ENCODE measurements at regions not wholly inside any gene's neighbourhood (a gene's known extent, or its start where the extent isn't known, plus 50 kb on each side); places are given as distances from the start of the nearest gene placed in this dataset.

DNA sequence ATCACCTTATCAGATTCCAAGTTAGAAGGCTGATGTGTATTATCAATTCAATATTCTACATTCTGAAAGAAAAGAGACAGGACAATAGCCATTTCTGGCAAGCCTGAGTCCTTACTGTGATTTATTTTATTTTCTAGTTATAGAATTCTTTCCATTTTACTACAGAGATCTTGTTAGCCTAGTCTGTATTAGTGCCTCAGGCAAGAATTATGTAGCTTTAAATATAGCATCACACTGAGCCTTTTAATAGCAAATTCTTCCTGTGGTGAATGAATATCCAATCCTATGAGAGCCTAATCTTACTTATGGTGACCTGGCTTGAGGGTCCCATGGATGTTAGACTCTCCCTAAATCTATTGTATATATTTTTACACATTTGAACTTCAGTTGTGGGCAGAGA lies 732.8 kb upstream of the CITED2 start:
- no peak for DNase-seq

DNA sequence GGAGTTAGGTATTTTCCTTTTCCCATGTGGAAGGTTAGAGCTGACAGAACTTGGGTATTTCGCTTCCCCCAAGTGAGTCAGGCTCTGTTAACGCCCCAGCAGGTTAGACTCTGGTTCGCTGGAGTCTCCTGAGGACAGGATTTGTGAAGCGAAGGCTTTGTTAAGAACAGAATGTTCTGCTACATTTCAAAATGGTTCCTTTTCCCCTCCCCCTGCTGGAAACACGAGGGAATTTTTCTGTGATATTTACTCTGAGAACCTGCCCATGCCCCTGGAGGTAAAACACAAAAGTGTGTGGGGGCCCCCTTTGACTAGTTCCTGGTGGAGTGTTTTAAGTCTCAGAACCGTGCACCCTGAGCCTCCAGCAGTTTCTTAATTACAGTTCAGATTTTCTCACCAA lies 731.4 kb upstream of the CITED2 start:
- DNase-seq, result no peak

DNA sequence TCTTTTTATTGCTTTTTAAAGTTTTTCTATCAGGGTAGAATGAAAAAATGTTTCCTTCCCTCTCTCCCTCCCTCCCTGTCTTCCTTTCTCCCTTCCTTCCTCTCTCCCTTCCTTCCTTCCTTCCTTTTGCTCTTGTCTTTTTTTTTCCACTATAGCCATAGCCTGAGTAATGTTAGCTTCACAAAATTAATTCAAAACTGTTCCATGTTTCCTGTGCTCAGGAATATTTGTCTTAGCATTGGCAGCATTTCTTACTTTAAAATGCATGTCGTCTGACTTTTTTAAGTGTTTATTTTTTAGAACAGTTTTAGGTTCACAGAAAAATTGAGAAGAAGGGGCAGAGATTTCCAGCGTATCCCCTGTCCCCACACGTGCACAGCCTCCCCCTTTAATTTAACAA lies 730.8 kb upstream of the CITED2 start:
- DNase-seq, result no peak

DNA sequence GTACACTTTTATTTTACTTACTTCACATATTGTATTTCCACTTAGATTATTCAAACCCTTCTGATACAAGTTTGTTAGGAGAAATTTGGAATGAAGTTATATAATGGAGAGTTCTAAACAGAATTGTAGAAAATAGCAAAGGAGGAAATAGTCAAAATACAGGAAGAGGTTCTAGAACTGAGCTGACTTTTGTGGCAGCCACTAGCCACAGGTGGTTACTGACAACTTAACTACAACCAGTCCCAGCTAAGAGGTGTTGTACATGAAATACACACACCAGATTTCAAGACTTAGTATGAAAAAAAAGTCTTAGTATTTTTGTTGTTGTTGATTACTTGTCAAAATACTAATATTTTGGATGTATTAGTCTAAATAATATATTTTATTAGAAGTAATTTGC lies 727.4 kb upstream of the CITED2 start:
- no peak for DNase-seq

DNA sequence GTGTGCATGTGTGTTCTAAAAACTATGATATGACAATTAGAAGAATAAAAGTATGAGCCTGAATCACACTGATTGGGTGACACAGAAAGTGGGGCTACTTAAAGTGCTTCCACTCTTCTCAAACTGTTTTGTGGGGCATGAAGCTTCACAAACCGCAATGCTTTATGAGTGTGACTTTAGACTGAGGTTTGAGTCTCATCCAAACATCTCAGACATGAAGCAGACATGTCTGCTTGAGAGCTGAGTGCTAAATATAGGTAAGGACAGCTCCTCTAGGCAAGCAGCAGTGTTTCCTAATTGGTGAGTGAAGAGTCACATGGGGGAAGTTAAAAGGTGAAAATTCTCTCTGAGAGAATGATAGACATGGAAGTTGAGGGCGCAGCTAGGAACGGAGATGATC lies 726.9 kb upstream of the CITED2 start:
- DNase-seq, result no peak

DNA sequence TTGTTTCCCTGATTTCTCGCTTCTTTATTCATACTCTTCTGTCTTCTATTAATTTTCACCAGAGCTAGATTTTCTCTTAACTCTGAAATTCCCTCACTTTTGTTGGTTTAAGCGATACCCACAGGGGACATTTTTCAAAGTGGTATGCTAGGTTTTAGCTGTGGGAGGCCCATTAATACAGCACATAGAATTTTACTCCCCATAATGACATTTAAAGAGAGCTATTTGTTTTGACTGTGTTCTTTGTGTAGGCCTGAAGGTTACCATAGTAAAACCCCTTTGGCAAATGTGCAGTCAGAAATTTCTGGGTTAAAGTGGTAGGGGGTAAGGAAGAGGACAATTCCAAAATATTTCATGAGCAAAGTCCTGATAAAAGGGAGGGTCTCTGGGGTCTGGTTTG lies 721.1 kb upstream of the CITED2 start:
- DNase-seq, result no peak

DNA sequence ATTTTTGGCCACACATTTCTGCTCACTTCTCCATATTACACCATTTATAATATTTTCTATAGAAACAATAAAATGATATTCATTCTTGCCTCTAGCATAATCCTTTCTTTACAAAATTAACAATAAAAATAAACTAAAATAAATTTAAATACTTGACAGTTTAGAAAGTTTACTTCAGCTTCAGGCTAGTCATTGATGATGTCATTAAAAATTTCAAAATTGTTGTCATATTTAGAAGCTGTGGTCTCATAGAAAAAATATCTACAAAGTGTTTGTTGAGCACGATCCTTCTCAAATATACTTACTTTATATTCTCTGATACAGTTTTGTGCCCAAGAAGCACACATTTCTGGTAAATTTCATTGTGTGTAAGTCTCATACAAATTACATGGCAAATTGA lies 717.4 kb upstream of the CITED2 start:
- DNase-seq, result no peak

DNA sequence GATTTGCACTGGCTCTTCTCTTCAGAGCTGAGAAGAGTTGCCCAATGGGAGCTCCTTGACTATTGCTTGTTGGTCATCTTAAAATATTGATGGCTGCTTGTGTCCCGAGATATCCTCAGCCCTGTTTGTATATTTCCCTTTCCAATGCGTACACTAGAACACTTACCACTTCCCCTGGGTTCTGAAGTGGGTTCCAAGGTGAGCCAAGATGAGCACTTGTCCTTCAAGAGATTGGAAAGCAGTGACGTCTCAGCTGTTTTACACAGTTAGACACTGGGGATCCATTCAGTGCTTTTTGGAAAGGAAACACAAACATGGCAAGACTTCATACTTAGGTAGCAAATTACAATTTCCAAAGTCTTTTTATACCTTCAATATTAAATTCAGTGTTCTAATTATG lies 716.4 kb upstream of the CITED2 start:
- no peak for DNase-seq

DNA sequence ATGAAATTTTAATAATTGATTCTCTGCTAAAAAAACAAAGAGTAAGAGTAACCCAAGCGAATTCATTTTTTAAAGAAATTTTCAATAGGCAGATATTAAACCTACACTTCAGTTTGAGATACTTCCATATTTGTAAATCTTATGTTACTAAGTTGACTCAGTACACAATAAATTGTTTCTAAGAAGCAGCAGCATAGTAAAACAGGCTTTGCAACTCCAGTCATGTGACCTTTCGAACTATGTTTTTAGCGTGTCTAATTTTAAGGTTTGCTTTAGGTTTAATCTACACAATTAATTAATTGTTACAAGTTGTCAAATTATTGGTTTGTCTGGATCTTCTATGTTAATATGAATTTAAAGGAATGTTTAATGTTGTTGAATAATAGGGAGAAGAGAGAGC lies 708.9 kb upstream of the CITED2 start:
- no peak for DNase-seq

DNA sequence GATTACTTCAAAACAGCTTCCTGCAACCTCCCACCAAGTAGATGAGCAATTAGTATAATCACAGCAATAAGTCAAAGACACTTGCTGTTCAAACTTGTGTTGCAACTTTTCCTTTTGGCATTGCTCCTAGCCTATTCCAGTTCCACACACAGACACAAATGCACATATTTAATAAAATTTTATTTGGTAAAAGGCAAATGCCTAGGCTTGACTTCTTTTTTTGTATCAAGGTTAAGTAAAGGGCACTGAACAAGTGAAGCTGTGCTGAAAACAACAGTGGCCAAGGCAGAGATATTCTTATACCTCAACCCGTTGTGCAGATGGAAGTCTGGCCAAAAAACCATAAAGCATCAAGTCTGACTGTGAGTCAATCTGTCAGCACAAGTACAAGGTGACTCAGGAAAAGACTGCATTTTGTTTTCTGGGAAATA lies 708.4 kb upstream of the CITED2 start:
- no peak for DNase-seq

DNA sequence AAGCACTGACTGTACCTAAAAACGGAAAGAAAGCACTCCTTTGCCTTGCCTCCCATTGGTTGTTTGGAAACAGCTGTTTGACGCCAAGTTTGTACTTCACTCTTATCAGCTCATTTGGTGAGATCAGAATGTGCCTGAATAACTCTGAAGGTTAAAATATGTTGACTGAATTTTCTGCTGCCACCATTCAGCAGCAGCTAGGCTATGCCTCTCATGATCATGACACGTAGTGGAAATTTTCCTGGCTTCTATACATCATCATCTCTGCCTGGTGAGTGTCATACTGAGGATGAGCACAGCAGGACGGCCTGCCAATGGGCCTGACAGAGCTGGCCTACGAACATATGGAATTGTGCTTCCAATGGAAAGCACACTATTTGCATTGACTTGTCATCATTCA lies 704.9 kb upstream of the CITED2 start:
- DNase-seq, result no peak

DNA sequence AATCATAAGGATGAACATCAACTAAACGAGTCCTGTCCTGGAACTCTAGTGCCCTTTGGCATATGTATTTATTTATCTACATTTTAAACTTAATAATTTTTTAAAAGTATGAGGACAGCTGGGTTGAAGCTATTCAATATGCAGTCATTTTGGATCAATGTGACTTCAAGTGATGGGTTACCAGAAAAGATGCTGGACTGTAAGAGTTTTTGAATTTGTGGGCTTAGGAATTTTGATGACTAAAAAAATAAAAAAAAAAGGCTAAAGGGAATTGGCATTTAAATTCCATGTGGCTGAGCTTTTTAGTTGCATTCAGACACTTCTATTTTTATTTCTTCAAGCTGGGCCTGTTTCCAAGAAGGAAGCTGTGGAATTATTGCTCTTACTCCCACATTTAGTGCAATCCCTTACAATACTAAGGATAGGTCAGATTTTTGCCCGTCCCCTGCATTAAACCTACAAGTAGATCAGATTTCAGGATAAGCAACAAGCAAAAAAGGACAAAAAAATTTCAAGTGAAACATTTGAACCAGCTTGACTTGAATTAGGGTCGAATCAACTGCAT lies 704.2 kb upstream of the CITED2 start:
- no peak for DNase-seq

DNA sequence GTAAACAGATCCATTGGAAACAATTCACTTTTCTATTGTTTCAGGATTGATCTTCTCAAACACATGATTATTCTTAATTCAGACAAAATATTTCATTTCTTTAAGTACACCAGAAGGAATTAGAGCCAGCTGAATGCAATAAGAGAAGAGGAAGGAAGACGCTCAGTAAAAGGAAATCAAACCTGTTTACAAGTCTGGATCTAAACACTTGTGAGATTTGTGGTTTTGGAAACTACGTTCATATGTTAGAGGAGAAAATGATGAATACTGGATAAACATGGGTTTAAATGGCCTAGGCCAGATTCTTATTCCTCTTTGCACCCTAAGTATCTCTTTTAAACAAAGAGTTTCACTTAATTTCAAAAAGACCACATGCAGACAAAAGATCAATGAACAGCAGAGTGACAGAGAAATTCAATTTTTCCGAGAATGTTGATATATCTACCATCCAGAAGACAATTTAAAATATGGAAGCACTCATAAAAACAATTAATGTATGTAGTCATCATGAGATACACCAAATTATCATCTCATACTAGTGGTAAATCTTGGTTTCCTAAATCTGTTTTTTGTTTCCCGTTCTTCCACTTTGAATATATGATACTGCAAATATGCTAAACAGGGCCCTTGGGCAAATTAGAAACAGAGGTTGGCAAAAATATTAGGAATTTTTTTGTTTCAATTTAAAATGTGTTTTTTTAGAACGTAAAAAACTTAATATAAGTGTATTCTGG lies 703.5 kb upstream of the CITED2 start:
- no peak for DNase-seq

DNA sequence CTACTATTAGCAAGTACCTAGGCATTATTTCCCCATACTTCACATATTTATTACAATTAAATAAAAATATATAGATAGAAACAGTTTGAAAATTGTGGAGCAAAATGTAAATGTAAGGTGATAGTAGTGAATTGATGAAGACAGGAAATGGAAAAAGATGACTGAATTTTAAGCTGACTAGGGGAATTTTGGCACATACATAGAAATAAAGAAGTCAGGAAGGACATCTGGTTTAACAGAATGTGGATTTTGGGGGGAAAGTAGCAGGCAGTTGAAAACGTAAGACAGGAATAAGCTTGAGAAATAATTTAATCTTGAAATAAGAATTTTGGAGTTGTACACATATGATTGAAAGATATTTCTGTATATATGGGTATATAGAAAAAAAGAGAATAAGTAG lies 701.7 kb upstream of the CITED2 start:
- no peak for DNase-seq

DNA sequence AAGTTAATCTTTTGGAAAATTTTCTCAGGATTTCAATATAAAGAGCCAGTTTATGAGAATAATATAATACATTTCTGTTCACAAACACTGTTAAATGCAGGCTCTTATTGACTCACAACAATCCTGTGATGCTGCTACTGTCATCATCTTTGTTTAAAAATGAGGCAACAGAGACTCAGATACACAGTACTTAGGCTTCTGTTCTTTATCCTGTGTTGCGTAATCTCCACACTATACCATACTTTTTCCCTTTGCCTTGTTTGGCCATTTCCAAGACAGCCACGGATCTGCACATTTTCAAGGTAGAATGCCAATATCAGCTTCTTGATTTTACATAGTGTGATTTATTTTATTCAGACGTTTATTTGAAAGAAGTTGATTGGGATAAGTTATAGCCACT lies 699.0 kb upstream of the CITED2 start:
- no peak for DNase-seq

DNA sequence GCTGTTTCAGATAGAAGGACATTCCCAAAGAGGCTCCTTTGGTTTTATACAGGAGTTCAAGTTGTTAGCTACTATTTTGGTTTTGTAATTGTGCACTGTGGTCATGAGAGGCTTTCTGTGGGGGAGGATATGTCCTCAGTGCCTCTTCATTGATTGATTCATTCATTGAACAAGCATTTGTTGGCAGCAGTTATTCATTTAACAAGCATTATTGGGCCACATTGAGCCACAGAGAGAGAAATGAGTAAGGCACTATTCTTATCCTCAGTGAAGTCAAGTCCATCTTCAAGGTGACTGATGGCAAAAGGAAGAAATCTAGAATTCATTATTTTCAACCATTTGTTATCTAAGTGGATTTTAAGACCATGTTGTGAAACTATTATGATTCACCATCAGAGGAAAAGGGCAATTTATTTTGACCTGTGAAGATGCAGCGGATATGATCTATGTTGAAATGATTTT lies 697.2 kb upstream of the CITED2 start:
- no peak for DNase-seq

DNA sequence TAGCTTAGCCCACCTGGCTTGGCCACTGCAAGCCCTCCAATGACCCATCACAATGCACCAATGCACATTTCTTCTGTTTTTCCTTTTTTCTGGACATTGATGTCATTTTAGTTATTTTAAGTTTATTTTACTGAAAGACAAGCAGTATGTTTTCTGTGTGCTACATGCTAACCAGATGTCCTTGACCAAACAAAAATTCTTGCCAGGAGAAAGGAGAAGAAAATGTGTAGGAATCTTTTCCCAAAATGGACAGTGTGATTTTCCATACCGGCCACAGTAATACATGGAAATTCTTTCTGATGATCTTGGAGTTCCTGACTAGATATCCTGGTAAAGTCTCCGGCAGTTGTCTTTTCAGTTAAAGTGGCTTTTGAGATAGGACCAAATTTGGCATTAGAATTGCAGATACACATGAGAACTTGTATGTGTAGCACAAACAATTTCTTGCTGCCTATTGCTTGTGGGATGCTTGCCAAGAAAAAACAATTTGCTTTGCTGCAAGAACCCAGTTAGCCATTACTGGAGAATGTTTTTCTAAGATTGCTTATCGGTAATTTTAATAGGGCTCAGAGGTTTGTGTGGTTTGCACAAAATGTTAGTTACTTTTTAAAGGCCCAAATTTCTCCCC lies 696.5 kb upstream of the CITED2 start:
- no peak for DNase-seq

DNA sequence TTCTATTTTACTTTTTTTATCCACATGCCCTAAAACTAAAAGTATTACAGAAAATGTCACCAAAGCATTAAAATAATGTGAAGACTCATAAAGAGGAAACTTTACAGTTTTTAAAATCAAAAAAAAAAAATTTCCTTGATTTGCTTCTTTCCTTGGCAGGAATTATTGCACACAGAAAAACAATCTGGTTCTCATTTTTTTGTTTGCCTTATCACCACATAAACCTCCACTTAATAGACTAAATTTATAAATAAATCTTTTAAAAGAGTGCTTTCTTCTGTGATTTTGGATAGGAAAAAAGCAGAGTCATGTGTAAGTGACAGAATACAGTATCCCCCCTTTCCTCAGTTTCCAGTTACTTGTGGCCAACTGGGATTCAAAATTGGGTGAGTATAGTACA lies 695.1 kb upstream of the CITED2 start:
- DNase-seq, result no peak

DNA sequence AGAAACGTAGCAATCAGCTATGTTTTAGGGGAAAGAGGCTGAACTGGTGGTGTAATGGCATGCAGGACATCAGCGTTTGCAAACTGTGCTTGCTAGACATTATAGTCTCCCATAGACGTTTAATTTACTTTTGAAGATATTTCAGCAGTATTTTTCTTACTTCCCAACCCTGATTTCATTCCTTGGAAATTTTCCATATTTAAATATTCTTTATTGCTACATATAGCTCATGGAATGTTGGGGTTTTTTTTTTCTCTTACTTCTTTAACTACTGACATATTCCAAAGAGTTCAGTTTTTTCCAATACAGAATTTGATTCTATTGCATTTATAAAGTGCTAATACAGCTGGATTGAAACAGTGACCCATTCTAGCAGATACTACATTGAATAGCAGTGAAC lies 694.4 kb upstream of the CITED2 start:
- no peak for DNase-seq

DNA sequence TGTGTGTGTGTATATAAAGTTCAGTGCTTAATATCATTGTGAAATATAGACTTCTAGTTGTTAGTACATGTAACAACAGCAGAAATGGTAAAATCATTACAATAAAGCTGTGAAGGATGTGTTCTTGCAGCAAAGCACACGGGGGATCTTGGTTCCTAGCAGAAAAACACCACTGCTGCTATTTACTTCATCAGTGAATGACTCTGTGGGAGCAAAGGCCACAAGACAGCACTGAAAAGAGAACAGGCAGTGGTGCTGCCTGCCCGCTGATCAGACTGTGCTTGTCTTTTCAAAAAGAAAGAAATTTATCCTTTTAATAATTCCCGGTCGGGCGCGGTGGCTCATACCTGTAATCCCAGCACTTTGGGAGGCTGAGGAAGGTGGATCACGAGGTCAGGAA lies 689.9 kb upstream of the CITED2 start:
- no peak for DNase-seq

DNA sequence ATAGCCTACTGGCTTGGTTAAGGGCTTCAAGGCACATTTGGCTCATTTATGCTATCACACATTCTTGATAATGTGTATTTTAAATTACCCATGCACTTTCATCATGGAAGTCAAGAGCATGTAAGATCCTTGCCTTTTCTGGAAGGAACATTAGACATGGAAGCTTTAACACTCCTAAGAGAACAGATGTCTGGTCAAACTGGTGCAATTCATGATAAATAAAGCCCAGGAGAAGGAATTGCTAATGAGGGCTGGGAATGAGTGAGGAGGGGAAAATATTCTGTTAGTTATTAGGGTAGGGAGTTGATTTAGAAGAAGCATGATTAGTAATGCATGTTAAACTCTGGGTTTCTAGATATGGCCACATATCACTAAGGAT lies 688.6 kb upstream of the CITED2 start:
- DNase-seq, result no peak

DNA sequence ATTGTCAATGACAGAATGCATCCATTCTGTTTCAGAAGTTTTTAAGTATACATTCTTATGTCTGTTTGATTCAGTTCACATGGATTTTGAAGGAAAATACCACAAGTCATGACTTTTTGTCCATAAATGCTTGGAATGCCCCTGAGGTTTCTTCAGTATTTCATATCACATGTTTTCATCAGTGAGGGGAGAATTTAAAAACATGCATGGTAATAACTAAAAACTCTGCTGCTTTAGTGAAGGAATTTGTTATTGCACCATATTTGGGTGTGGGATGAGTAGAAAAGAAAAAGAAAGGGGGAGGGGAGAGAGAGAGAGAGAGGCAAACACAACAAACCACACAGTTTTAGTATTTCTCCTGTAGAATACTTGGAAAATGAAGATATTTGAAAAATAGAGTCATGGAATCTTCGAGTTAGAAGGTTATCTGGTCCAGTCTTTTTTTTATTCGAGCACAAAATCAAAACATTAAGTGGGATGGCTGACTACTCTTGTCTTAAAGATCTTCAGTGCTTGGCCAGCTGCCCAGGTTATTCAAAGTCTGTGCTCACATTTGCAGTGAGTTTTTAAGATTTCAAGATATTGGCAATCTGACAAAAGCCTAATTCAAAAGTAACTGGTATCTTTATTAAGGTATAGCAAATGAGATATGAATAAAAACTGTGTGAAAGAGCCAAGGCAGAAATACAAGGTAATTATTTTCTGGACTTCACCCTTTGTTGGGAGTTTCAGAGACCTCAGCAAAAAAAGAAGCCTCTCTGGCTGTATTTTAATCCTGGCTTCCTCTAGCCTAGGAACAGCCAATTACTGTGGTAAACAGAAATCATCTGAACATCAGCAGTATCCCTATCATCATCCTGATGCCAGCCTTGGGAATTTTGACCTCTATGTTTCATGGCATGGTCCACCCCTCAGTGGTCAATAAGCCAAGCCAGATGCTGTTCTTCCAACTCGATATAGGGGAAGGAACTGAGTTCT lies 687.9 kb upstream of the CITED2 start:
- no peak for DNase-seq
